IPS-18a (cell line): ENCODE measurements at regions not wholly inside any gene's neighbourhood (a gene's known extent, or its start where the extent isn't known, plus 50 kb on each side); places are given as distances from the start of the nearest gene placed in this dataset.
"Not testable (repeated sequence)": the region's sequence is repeated elsewhere in the genome, so short reads cannot be mapped to it uniquely, and the experiment has no call there.

Experiments used
- H3K27ac ChIP-seq: one replicate; pipeline ENCODE4 v1.5.1; 2013; ENCODE audit warnings: low read length
- H3K27me3 ChIP-seq: one replicate; pipeline ENCODE4 v1.6.1; 2013; ENCODE audit warnings: mild to moderate bottlenecking, low read length; ENCODE audit not compliant: control insufficient read depth, insufficient read depth
- H3K36me3 ChIP-seq: one replicate; pipeline ENCODE4 v1.6.1; 2013; ENCODE audit warnings: low read depth, low read length; ENCODE audit not compliant: control insufficient read depth
- H3K4me1 ChIP-seq: one replicate; pipeline ENCODE4 v1.6.1; 2013; ENCODE audit warnings: low read depth, low read length; ENCODE audit not compliant: control insufficient read depth
- H3K4me3 ChIP-seq: one replicate; pipeline ENCODE4 v1.5.1; 2013; ENCODE audit warnings: low read length
- H3K9ac ChIP-seq: one replicate; pipeline ENCODE4 v1.6.1; 2013; ENCODE audit warnings: mild to moderate bottlenecking, low read length, moderate library complexity
- H3K9me3 ChIP-seq: one replicate; pipeline ENCODE4 v1.6.1; 2013; ENCODE audit warnings: low read depth, low read length; ENCODE audit not compliant: control insufficient read depth

DNA sequence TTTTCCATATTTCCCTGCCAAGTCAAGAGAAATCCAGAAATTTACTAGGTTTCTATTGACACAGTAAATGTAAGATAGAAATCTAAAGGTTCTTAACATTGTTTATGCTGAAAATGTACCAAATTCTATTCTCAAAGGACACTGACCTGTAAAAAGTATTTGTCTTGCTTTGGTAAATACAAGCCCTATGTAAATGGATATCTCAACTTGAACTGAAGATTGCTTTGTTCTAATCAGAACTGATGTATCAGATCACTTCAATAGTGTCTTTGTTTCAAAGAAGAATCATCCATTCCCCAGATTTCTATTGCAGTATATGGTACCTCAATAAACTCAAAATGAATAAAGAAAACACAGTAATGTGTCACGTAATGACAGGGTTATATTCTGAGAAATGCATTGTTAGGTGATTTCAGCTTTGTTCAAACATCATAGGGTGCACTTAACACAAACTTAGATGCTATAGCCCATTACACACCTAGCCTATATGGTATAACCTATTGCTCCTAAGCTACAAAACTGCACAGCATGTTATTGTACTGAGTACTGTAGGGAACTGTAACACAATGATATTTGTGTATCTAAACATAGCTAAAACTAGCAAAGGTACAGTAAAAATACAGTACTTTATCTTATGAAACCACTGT is 143.5 kb upstream of the NECTIN3 start:
- no peaks in the 10 kb centered on the region for H3K36me3 ChIP-seq
- no peak overlapping the region for H3K27ac ChIP-seq
- no peaks in the 10 kb centered on the region for H3K9me3 ChIP-seq
- H3K4me3 ChIP-seq: no peak overlapping the region
- H3K4me1 ChIP-seq: no peaks in the 10 kb centered on the region
- no peak overlapping the region for H3K9ac ChIP-seq
- no peaks in the 10 kb centered on the region for H3K27me3 ChIP-seq

DNA sequence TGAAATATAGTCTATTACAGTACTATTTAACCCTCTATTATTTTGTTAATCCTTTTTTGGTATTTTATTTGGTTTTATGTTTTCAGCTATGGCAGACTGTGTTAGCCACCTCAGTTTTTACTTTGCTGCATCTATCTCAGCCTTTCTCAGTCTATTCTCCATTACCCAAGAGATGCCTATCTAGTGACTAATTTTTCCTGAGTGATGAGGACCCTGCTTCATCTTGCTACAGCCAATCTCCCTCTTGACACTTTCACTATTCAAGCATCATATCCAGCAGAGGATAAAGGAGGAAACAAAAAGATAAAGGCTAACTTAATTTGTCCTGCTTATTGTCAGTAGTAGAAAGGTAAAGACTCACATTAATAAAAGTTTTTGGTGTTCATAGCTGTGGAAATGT is 141.8 kb upstream of the NECTIN3 start:
- H3K9ac ChIP-seq: no peak overlapping the region
- no peaks in the 10 kb centered on the region for H3K9me3 ChIP-seq
- H3K27ac ChIP-seq: no peak overlapping the region
- no peaks in the 10 kb centered on the region for H3K4me1 ChIP-seq
- no peaks in the 10 kb centered on the region for H3K27me3 ChIP-seq
- H3K4me3 ChIP-seq: no peak overlapping the region
- no peaks in the 10 kb centered on the region for H3K36me3 ChIP-seq

DNA sequence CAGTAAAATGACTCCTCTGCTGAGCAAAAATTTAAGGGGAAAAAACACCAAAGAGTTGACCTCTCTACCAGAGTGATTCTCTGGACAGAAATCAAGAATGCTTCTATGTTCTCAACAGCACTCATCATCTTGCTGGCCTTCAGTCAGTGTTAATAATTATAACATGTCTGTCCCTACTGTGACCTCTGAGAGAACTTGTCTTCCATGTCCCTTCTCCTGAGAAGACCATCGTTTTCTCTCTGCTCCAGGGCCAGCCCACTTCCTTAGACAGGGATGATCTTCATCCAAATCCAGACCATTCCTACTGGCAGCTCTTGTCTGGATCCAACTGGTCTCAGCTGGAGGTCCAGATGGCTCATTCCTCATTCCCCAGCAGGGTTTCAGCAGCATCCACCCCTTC is 139.0 kb upstream of the NECTIN3 start:
- Histone ChIP-seq H3K9me3 (no peaks in the 10 kb centered on the region), H3K4me1 (no peaks in the 10 kb centered on the region), H3K27me3 (no peaks in the 10 kb centered on the region), H3K36me3 (no peaks in the 10 kb centered on the region), H3K9ac (no peak overlapping the region), H3K27ac (no peak overlapping the region), H3K4me3 (no peak overlapping the region)

DNA sequence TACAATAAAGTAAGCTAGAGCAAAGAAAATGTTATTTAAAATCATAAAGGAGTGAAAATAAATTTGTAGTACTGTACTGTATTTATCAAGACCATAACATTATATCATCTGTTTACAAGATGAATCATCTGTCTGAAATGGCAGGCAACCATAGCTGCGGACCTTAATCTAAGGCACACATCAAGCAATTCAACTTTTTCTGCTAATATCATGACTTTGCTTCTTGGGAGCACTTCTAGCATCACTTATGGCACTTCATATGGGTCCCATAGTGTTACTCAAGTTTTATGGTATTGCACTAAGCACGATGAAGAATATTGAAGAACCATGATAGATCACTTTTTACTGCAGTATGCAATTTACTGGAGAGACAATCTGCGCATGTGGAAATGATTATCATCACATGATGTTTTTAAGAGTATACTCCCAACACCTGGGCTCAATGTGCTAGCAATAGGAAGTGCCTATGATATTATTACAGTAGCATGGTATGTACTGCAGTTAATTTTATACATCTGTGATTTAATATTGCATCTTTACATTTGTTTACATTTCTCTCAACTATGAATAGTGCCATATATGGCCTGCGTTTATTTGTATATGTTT is 137.7 kb upstream of the NECTIN3 start:
- no peak overlapping the region for H3K27ac ChIP-seq
- no peaks in the 10 kb centered on the region for H3K9me3 ChIP-seq
- no peaks in the 10 kb centered on the region for H3K4me1 ChIP-seq
- H3K36me3 ChIP-seq: no peaks in the 10 kb centered on the region
- H3K4me3 ChIP-seq: no peak overlapping the region
- no peak overlapping the region for H3K9ac ChIP-seq
- H3K27me3 ChIP-seq: no peaks in the 10 kb centered on the region

DNA sequence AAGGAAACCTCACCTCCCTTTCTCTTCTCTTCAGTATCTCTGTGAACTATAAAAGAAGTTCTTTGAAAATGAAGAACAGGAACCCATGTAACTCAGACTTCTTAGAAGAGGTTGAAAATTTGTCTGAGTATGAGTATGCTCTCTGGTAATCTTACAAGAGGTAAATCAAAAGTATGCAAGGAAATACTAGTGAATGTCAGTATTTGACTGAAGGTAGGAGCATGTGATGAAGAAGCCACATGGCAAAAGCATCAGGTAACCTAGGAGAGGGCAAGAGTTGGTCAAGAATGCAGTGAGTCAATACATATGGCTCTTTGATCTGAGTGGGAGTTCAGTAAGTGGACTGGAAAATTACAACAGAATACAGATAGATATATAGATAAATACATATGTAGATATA is 133.0 kb upstream of the NECTIN3 start:
- Histone ChIP-seq H3K36me3 (no peaks in the 10 kb centered on the region), H3K27ac (no peak overlapping the region), H3K9me3 (no peaks in the 10 kb centered on the region), H3K4me3 (no peak overlapping the region), H3K4me1 (no peaks in the 10 kb centered on the region), H3K27me3 (no peaks in the 10 kb centered on the region), H3K9ac (no peak overlapping the region)

DNA sequence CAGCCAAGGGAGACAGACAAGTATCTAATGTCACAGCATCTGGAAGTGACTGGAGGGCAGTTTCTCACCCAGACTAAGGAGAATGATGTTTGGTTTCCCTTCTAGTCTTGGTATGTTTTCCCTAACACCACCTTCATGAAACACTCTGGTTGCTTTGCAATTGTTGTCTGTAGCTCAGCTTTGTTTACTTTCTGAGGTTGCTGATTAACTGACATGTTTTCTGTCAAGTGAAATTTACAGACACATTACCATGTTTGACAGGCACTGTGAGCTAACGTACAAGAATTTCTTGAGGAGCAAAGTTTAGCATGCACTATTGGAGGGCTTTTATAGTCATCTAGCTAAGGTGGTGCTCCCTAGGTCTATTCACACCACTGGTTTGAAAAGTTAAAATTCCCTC is 131.6 kb upstream of the NECTIN3 start:
- H3K9me3 ChIP-seq: no peaks in the 10 kb centered on the region
- H3K27me3 ChIP-seq: no peaks in the 10 kb centered on the region
- no peak overlapping the region for H3K9ac ChIP-seq
- no peaks in the 10 kb centered on the region for H3K36me3 ChIP-seq
- H3K4me1 ChIP-seq: no peaks in the 10 kb centered on the region
- no peak overlapping the region for H3K4me3 ChIP-seq
- H3K27ac ChIP-seq: no peak overlapping the region

DNA sequence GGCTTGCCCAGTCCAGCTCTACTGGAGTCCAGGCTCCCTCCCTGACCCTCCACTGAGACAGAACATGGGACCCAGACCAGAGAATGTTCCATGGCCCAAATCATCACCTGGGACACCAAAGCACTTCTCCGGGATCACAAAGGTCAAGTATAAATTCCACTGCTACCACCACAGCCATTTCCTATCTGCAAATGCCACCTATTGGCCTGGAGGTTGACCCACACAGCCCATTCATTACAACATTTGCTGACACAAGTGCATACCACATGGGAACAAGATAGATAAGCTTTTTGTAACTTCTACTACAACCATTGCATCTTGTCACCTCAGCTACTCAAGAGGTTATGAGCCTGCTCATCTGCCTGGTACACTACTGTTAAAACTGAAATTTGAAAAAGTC is 126.8 kb upstream of the NECTIN3 start:
- Histone ChIP-seq H3K27me3 (no peaks in the 10 kb centered on the region), H3K4me3 (no peak overlapping the region), H3K9me3 (peaks cover 27% of the 10 kb centered on the region), H3K36me3 (no peaks in the 10 kb centered on the region), H3K9ac (no peak overlapping the region), H3K4me1 (no peaks in the 10 kb centered on the region), H3K27ac (no peak overlapping the region)

DNA sequence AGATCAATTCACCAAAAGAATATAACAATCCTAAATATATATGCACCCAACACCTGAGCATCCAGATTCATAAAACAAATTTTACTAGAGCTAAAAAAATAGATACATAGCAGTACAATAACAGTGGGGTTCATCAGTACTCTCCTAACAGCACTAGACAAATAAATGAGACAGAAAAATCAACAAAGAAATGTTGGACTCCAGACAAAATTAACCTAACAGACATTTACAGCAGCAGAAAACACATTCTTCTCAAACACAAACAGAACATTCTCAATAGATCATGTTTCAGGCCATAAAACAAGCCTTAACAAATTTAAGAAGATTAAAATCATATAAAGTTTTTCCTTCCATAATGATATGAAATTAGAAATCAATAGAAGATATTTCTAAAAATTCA is 124.8 kb upstream of the NECTIN3 start:
- Histone ChIP-seq H3K9ac (no peak overlapping the region), H3K27me3 (no peaks in the 10 kb centered on the region), H3K9me3 (peaks cover 32% of the 10 kb centered on the region), H3K4me1 (no peaks in the 10 kb centered on the region), H3K27ac (no peak overlapping the region), H3K36me3 (no peaks in the 10 kb centered on the region), H3K4me3 (no peak overlapping the region)

DNA sequence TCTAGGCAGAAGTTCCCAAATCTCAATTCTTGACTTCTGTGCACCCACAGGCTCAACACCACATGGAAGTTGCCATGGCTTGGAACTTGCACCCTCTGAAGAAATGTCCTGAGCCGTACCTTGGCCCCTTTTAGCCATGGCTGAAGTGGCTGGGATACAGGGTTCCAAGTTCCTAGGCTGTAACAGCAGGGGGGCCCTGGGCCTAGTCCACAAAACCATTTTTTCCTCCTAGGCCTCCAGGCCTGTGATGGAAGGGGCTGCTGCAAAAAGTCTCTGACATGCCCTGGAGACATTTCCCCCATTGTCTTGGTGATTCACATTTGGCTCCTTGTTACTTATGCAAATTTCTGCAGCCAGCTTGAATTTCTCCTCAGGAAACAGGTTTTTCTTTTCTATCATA is 122.4 kb upstream of the NECTIN3 start:
- not testable (repeated sequence) for H3K27me3 ChIP-seq, H3K27ac ChIP-seq, H3K4me3 ChIP-seq, H3K9ac ChIP-seq, H3K36me3 ChIP-seq, H3K4me1 ChIP-seq
- H3K9me3 ChIP-seq: peaks cover 33% of the 10 kb centered on the region

DNA sequence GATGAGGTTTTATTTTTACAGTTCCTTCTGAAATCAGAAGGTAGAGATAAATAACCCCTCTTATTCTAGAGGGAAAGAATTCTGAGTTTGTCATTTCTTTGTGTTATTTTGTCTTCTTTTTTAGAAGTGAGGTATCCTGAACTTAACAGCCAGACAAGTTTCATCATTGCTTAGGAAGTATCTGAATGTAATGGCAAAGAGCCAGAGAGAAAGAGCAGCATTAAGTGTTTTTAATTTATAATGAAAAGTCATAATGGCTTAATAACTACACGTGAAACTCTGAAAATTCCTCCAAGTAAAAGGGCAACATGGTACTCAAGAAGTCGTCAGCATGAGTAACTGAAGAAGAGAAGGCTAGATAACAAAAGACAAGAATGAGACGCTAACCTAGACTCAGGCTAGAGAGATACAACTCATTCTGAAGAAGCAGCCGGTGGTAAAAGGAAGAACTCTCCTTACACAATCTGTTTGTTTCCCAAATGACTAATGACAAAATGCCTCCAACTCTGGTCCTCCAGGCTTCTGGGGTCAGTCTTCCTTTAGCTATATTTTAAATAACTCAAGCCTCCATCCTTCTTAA is 116.2 kb upstream of the NECTIN3 start:
- no peak overlapping the region for H3K27ac ChIP-seq
- H3K27me3 ChIP-seq: no peaks in the 10 kb centered on the region
- no peak overlapping the region for H3K9ac ChIP-seq
- no peak overlapping the region for H3K4me3 ChIP-seq
- H3K9me3 ChIP-seq: peaks cover 5% of the 10 kb centered on the region
- no peaks in the 10 kb centered on the region for H3K36me3 ChIP-seq
- H3K4me1 ChIP-seq: no peaks in the 10 kb centered on the region

DNA sequence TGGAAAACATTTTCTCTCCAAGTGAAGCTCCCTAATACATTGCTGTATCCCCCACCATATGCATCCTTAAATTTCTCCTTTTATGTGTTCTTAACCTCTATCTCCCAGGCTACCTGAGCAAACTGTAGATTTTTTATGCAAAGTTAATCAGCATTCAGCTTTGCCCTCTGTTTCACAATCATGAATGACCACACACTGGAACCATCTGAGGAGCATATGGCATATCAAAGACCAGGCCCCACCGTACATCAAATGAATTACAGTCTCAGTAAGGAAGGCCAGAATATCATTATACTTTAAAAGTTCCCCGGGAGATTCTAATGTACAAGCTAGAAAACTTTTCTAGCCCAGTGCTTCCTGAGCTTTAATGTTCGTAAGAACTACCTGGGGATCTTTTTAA is 115.5 kb upstream of the NECTIN3 start:
- Histone ChIP-seq H3K27me3 (no peaks in the 10 kb centered on the region), H3K9me3 (peaks cover 5% of the 10 kb centered on the region), H3K4me1 (no peaks in the 10 kb centered on the region), H3K36me3 (no peaks in the 10 kb centered on the region), H3K27ac (no peak overlapping the region), H3K9ac (no peak overlapping the region), H3K4me3 (no peak overlapping the region)
